ENCODE measurements at regions not wholly inside any gene's neighbourhood (a gene's known extent, or its start where the extent isn't known, plus 50 kb on each side); places are given as distances from the start of the nearest gene placed in this dataset.

- TF ChIP-seq CTCF (conservative IDR thresholded peaks at IDR 0.05; ENCODE audit: low read length), result no peak
- no peak for DNase-seq (ENCODE audit: low read depth)
- no peak overlapping the region for H3K4me3 ChIP-seq (ENCODE audit: low read length)
Measured at GRCh38 chr18:990197-990596, 85.5 kb downstream of the ADCYAP1 start.

GRCh38 chr18:991441-991840, 86.8 kb downstream of the ADCYAP1 start:
- DNase-seq (ENCODE audit: low read depth), result no peak
- H3K4me3 ChIP-seq (ENCODE audit: low read length), result no peak overlapping the region
- TF ChIP-seq CTCF (conservative IDR thresholded peaks at IDR 0.05; ENCODE audit: low read length), result no peak

GRCh38 chr18:993560-993959, 88.9 kb downstream of the ADCYAP1 start:
- no peak overlapping the region for H3K4me3 ChIP-seq (ENCODE audit: low read length)
- DNase-seq (ENCODE audit: low read depth), result no peak
- no peak for TF ChIP-seq CTCF (conservative IDR thresholded peaks at IDR 0.05; ENCODE audit: low read length)

- peak; percentile 83 for DNase-seq (ENCODE audit: low read depth)
- TF ChIP-seq CTCF (conservative IDR thresholded peaks at IDR 0.05; ENCODE audit: low read length), result no peak
Measured at GRCh38 chr18:995629-996028, 91.0 kb downstream of the ADCYAP1 start.

GRCh38 chr18:997499-997898, 92.8 kb downstream of the ADCYAP1 start:
- no peak for DNase-seq (ENCODE audit: low read depth)
- TF ChIP-seq CTCF (conservative IDR thresholded peaks at IDR 0.05; ENCODE audit: low read length), result no peak

More at GRCh38 chr18:995629-996028, 91.0 kb downstream of the ADCYAP1 start:
- H3K4me3 ChIP-seq (ENCODE audit: low read length), result no peak overlapping the region

GRCh38 chr18:998936-999335, 94.3 kb downstream of the ADCYAP1 start:
- TF ChIP-seq CTCF (conservative IDR thresholded peaks at IDR 0.05; ENCODE audit: low read length), result no peak
- DNase-seq (ENCODE audit: low read depth), result no peak
- no peak overlapping the region for H3K4me3 ChIP-seq (ENCODE audit: low read length)

More at GRCh38 chr18:997499-997898, 92.8 kb downstream of the ADCYAP1 start:
- H3K4me3 ChIP-seq (ENCODE audit: low read length), result no peak overlapping the region

GRCh38 chr18:1002653-1003178, 98.0 kb downstream of the ADCYAP1 start:
- H3K4me3 ChIP-seq (ENCODE audit: low read length), result no peak overlapping the region
- no peak for TF ChIP-seq CTCF (conservative IDR thresholded peaks at IDR 0.05; ENCODE audit: low read length)
- DNase-seq (ENCODE audit: low read depth), result peak; percentile 29

Measured in AG10803 (cell line).